ENCODE measurements at regions not wholly inside any gene's neighbourhood (a gene's known extent, or its start where the extent isn't known, plus 50 kb on each side); places are given as distances from the start of the nearest gene placed in this dataset.

DNA sequence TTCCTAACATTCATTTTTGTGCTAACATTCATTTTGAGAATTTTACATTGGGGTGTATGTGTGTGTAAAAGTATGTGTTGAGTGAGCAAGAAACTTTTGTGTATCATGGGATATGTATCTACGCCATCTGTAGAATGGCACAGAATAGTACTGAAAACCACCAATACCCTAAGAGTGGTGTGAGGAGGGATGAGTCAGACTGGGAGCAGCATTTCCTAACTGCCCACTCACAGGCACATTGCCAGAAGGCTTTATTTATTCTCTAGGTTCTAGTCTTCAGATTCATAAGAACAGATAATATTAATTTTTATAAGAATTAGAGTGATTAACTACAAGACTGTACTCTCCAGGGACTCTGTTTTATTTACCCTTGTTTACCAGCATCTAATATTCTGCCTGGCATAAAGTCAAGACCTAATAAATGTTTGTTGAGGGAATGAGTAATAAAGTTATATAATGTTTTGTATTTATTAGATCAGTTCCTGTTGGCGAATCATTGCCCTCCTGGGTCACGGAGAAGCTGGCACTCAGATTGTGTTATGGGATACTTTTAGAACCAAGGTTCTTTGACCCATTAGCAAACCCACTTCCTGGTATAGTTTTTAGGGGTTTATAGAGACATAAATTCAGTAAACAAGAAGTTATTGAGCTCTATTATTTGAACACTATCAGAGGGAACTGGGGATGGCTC, 159.1 kb upstream of the PPP2R2B start:
- Histone ChIP-seq H3K27ac (no peak overlapping the region), H3K4me3 (ENCODE audit: low read depth, low read length) (no peak overlapping the region), H3K36me3 (no peaks in the 10 kb centered on the region), H3K27me3 (ENCODE audit: insufficient read depth, low read depth, severe bottlenecking) (no peaks in the 10 kb centered on the region), H3K9me3 (ENCODE audit: severe bottlenecking) (no peaks in the 10 kb centered on the region)
- TF ChIP-seq, protein P1, sequence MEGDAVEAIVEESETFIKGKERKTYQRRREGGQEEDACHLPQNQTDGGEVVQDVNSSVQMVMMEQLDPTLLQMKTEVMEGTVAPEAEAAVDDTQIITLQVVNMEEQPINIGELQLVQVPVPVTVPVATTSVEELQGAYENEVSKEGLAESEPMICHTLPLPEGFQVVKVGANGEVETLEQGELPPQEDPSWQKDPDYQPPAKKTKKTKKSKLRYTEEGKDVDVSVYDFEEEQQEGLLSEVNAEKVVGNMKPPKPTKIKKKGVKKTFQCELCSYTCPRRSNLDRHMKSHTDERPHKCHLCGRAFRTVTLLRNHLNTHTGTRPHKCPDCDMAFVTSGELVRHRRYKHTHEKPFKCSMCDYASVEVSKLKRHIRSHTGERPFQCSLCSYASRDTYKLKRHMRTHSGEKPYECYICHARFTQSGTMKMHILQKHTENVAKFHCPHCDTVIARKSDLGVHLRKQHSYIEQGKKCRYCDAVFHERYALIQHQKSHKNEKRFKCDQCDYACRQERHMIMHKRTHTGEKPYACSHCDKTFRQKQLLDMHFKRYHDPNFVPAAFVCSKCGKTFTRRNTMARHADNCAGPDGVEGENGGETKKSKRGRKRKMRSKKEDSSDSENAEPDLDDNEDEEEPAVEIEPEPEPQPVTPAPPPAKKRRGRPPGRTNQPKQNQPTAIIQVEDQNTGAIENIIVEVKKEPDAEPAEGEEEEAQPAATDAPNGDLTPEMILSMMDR (IDR thresholded peaks at IDR 0.05; ENCODE audit: low read depth, low read length), result no peak
- DNase-seq, result no peak

DNA sequence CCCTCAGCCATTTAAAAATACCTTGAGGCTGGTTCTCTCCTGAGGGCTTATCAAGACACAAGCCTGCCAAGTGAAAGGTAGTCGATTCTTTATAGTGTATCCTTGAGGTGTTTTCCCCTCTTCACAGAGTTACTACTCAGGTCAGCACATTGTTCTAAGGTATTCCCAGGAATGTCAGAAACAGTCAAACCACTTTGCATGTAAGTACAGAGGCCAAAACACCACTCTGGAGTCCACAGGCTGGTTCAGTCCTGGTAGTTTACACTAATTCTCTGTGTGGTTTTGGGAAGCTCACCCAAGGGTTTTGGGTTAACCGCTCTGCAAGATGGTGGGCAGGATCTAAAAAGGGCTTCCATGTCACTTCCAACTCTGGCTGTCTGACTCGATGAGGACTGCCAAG, 162.3 kb upstream of the PPP2R2B start:
- Histone ChIP-seq H3K36me3 (no peaks in the 10 kb centered on the region), H3K27me3 (ENCODE audit: insufficient read depth, low read depth, severe bottlenecking) (no peaks in the 10 kb centered on the region), H3K9me3 (ENCODE audit: severe bottlenecking) (no peaks in the 10 kb centered on the region), H3K4me3 (ENCODE audit: low read depth, low read length) (no peak overlapping the region), H3K27ac (no peak overlapping the region)
- no peak for DNase-seq
- TF ChIP-seq, protein P1 (IDR thresholded peaks at IDR 0.05; ENCODE audit: low read depth, low read length), result no peak

DNA sequence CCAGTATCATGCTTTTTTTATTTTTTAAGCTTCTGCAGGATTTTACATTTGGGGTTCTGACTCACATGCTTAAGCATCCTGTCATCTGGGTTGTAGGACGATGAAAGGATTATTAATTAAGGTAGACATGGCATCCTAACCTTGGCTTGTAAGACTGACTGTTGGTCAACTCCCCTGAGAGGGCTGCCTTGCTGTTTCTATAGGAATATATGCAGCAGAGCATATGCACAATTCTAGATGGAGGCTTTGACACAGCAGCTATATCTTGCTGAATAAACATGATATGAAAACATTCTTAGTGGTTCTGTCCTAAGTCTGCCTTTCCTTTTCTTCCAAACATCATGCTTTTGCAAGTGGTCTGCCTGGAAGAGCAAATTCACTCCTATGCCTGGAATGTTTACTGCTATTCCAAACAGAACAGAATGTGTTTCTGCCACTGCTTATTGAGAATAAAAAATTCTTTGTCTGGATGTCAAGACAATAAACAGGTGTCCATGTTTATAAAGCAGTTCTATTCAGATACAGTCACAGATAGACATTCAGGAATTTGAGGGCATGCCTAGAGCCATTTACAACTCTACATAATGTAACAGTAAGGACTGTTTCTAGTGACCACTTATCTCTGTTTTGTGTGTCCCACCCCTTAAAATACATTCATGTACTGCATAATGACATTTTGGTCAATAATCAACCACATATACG, 166.2 kb upstream of the PPP2R2B start:
- Histone ChIP-seq H3K27ac (no peak overlapping the region), H3K27me3 (ENCODE audit: insufficient read depth, low read depth, severe bottlenecking) (no peaks in the 10 kb centered on the region), H3K36me3 (no peaks in the 10 kb centered on the region), H3K4me3 (ENCODE audit: low read depth, low read length) (no peak overlapping the region), H3K9me3 (ENCODE audit: severe bottlenecking) (no peaks in the 10 kb centered on the region)
- TF ChIP-seq, protein P1 (IDR thresholded peaks at IDR 0.05; ENCODE audit: low read depth, low read length), result no peak
- DNase-seq, result no peak

DNA sequence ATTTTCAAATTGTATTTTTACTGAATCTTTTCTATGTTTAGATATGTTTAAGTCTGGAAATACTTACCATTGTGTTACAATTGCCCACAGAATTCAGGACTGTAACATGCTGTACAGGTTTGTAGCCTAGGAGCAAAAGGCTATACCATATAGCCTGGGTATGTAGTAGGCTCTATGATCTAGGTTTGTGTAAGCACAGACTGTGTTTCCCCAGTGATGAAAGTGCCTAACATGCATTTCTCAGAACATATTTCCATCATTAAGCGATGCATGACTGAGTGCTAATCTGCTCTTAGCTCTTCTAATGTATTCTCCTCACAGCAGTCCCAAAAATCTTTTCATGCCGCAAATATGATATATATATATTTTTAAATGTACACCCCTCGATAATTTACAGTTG, 166.7 kb upstream of the PPP2R2B start:
- TF ChIP-seq, protein P1 (IDR thresholded peaks at IDR 0.05; ENCODE audit: low read depth, low read length), result no peak
- H3K4me3 ChIP-seq (ENCODE audit: low read depth, low read length), result no peak overlapping the region
- no peaks in the 10 kb centered on the region for H3K9me3 ChIP-seq (ENCODE audit: severe bottlenecking)
- H3K27me3 ChIP-seq (ENCODE audit: insufficient read depth, low read depth, severe bottlenecking), result no peaks in the 10 kb centered on the region
- H3K36me3 ChIP-seq, result no peaks in the 10 kb centered on the region
- H3K27ac ChIP-seq, result no peak overlapping the region
- no peak for DNase-seq

DNA sequence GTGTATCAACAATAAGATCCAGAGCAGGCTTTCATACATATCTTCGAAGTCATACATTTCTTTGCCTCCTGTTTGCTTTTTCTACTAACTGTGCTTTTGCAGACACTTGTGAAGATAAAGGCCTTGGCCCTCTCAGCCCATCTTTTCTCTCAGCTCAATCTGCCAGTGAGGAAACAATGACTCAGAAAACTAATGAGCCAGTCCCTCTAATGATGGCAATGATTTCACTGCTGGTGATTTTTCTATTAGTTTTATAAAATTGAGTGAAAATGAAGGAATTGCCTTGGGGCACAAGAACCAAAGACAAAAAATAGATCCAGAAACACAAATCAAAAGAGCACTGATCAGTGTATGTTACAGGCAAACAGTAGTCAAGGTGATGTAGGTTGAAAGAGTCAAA, 167.7 kb upstream of the PPP2R2B start:
- H3K4me3 ChIP-seq (ENCODE audit: low read depth, low read length), result no peak overlapping the region
- TF ChIP-seq, protein P1 (IDR thresholded peaks at IDR 0.05; ENCODE audit: low read depth, low read length), result no peak
- H3K27me3 ChIP-seq (ENCODE audit: insufficient read depth, low read depth, severe bottlenecking), result no peaks in the 10 kb centered on the region
- H3K9me3 ChIP-seq (ENCODE audit: severe bottlenecking), result no peaks in the 10 kb centered on the region
- no peaks in the 10 kb centered on the region for H3K36me3 ChIP-seq
- H3K27ac ChIP-seq, result no peak overlapping the region
- no peak for DNase-seq
